Activated naive CD4-positive, alpha-beta T cell treated with anti-CD3 and anti-CD28 coated beads, Interleukin-2, amount 10 ng/mL, durations not matched to agents 7 days and 5 days (primary cell): ENCODE measurements at regions not wholly inside any gene's neighbourhood (a gene's known extent, or its start where the extent isn't known, plus 50 kb on each side); places are given as distances from the start of the nearest gene placed in this dataset.

Source experiments
- CTCF ChIA-PET: fragments of 350-600 bp; sonication (Branson Sonifier 250); formaldehyde crosslinking; loops from one replicate; lab custom pipeline; 2021; ENCODE audit warnings: antibody characterized with exemption; lab: Charles Lee
- DNase-seq: peaks from one replicate; pipeline ENCODE4 v3.0.0-alpha.2; 2020
- H3K27ac Mint-ChIP-seq: one replicate; pipeline ENCODE4 v1.8.0; 2021; ENCODE audit warnings: mild to moderate bottlenecking, moderate library complexity, mixed read lengths
- H3K27me3 Mint-ChIP-seq: one replicate; pipeline ENCODE4 v1.8.0; 2021; ENCODE audit warnings: mild to moderate bottlenecking, mixed read lengths
- H3K36me3 Mint-ChIP-seq: one replicate; pipeline ENCODE4 v1.8.0; 2021; ENCODE audit warnings: mixed read lengths
- H3K4me1 Mint-ChIP-seq: one replicate; pipeline ENCODE4 v1.8.0; 2021; ENCODE audit warnings: mixed read lengths
- H3K4me3 Mint-ChIP-seq: one replicate; pipeline ENCODE4 v1.8.0; 2021; ENCODE audit warnings: mild to moderate bottlenecking, moderate library complexity, mixed read lengths
- H3K9me3 Mint-ChIP-seq: one replicate; pipeline ENCODE4 v1.8.0; 2021; ENCODE audit warnings: mixed read lengths

DNA sequence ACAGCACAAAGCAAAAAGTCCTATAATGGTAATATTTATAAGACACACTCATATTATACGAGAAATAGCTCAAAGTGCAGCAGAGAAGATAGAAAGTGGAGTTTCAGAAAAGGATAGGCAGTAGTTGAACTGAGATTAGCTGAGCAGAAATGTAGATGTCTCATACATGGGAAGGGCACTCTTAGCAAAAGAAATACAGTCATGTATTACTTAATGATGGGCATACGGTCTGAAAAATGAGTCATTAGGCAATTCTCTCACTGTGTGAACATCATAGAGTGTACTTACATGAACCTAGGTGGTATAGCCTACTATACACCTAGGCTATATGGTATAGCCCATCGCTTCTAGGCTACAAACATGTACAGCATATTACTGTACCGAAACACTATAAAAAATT, 671.3 kb downstream of the RPS29 start:
- Mint-ChIP-seq H3K4me1 (no peaks in the 10 kb centered on the region), H3K4me3 (no peak overlapping the region), H3K9me3 (no peaks in the 10 kb centered on the region), H3K27me3 (no peaks in the 10 kb centered on the region), H3K36me3 (no peaks in the 10 kb centered on the region), H3K27ac (no peak overlapping the region)
- no peak for DNase-seq
- CTCF ChIA-PET, result no interaction called here

DNA sequence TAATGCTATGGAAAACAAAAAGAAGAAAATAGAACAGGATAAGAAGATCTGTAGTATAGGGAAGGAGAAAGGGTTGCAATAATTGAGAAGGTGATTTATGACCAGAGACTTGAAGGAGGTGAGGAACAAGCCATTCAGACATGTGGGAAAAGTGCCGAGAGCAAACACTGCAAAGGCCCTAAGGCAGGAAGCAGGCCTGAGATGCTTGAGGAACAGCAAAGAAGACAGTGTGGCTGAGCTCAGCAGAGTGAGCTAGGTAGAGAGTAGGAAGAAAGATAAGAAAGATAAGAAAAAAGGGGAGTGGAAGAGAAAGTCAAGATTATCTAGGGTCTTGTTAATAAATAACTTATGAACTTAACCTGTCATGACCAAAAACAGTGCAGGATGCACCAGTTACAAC, 671.8 kb downstream of the RPS29 start:
- Mint-ChIP-seq H3K27me3 (no peaks in the 10 kb centered on the region), H3K36me3 (no peaks in the 10 kb centered on the region), H3K9me3 (no peaks in the 10 kb centered on the region), H3K4me1 (no peaks in the 10 kb centered on the region), H3K27ac (no peak overlapping the region), H3K4me3 (no peak overlapping the region)
- no peak for DNase-seq
- CTCF ChIA-PET, result no interaction called here

DNA sequence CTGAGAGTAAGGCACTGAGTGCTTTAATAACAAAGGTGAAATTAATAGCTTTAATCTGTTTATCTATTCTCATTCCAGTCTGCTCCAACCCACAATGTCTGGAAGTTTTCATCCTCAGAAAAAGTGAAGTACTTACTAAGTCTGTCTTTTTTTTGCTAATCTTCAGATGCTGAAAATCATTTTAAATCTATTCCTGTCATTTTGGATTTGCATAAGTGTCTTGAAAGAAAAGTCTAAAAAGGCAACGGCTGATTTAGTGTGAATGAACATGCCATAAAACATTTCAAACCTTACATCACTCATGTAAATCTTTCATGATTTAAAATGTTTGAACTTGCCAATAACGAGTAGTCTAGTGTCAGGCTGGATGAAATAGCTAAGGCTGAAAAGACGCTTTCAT, 685.6 kb downstream of the RPS29 start:
- H3K4me1 Mint-ChIP-seq, result no peaks in the 10 kb centered on the region
- no peaks in the 10 kb centered on the region for H3K9me3 Mint-ChIP-seq
- no peak for DNase-seq
- no peak overlapping the region for H3K4me3 Mint-ChIP-seq
- CTCF ChIA-PET, result no interaction called here
- H3K36me3 Mint-ChIP-seq, result no peaks in the 10 kb centered on the region
- H3K27me3 Mint-ChIP-seq, result no peaks in the 10 kb centered on the region
- no peak overlapping the region for H3K27ac Mint-ChIP-seq

DNA sequence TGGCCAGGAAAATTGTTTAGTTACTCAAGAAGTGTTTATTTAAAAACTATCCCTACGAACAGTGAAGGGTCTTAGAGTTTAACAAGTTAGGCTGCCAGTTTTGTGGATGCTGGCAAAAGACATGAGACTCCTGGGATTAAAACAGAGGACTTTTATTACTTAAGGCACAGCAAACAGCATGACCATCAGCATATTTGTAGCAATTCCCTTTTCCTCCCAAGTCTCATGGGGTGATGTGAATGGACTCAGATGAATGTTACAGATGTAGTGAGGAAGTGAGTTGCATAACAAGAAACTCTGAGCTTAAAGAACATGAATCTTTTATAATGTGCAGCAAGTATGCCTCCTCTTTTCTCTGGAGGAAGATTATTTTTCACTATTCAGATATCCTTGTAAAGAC, 695.8 kb downstream of the RPS29 start:
- H3K27ac Mint-ChIP-seq, result no peak overlapping the region
- DNase-seq, result no peak
- no peaks in the 10 kb centered on the region for H3K36me3 Mint-ChIP-seq
- no peaks in the 10 kb centered on the region for H3K9me3 Mint-ChIP-seq
- CTCF ChIA-PET, result no interaction called here
- no peaks in the 10 kb centered on the region for H3K27me3 Mint-ChIP-seq
- no peaks in the 10 kb centered on the region for H3K4me1 Mint-ChIP-seq
- H3K4me3 Mint-ChIP-seq, result no peak overlapping the region

DNA sequence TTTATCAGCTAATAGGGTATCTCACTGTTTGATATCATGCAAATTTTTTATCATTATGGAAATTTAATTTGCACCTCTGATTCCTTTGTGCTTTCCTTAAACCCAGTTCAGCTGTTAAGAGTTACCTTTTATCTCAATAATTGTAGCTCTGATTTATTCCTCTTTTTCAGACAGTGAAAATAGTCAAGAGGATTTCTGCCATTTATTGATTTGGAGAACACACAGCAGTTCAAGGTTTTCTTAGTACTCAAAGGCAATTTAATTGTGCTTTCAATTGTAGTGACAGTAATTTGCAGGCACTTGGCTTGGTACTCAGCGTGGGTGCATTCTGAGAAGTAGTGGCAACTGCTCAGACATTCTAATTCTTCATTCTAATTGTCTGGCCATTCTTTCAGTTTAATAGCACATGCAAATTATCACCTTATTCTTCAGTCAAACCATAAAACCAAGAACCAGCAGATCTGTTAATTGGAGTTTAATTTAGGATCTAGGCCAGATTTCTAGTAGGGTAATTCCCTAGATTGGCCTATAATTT, 709.3 kb downstream of the RPS29 start:
- CTCF ChIA-PET, result no interaction called here
- no peaks in the 10 kb centered on the region for H3K27me3 Mint-ChIP-seq
- no peak overlapping the region for H3K27ac Mint-ChIP-seq
- no peak overlapping the region for H3K4me3 Mint-ChIP-seq
- no peaks in the 10 kb centered on the region for H3K9me3 Mint-ChIP-seq
- H3K4me1 Mint-ChIP-seq, result no peaks in the 10 kb centered on the region
- no peak for DNase-seq
- H3K36me3 Mint-ChIP-seq, result no peaks in the 10 kb centered on the region

DNA sequence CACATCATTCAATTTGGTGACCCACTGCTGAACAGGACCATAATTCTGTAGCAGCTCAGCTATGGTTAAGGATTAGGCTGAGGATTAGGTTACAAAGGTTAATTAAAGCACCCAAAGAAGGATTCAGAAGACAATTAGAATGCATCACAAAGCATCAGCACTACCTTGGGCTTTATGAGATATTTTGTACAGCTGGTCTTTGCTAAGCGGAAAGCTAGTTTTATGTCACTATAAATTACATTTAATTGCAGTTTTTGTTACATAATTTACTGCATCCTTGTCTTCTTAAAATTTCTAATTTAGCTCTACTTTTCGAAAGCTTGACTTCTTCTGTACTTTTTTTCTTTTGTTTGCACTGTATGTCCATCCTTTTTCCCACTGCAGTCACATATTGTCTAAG, 711.5 kb downstream of the RPS29 start:
- Mint-ChIP-seq H3K36me3 (no peaks in the 10 kb centered on the region), H3K27me3 (no peaks in the 10 kb centered on the region), H3K9me3 (no peaks in the 10 kb centered on the region), H3K4me3 (no peak overlapping the region), H3K27ac (no peak overlapping the region), H3K4me1 (no peaks in the 10 kb centered on the region)
- CTCF ChIA-PET, result no interaction called here
- DNase-seq, result no peak

DNA sequence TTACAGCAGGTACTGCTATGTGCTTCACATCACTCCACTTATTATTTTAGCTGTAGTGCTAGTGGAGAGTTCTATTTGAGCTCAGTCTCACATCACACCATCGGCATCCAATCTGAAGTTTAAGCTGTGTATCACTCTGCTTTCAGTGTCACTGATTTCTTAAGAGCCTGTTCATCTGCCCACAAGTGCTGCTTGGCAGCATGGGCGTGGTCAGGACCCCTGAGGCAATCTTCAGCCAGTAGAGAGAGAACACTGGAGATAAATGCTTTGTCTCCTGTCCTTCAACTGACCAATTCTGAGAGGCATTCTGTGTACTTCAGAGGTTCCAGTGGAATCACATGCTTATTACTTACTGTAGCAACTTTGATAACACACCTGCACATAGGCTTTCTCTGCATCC, 728.8 kb downstream of the RPS29 start:
- Mint-ChIP-seq H3K27me3 (no peaks in the 10 kb centered on the region), H3K36me3 (no peaks in the 10 kb centered on the region), H3K4me3 (no peak overlapping the region), H3K4me1 (no peaks in the 10 kb centered on the region), H3K27ac (no peak overlapping the region), H3K9me3 (no peaks in the 10 kb centered on the region)
- CTCF ChIA-PET, result no interaction called here
- no peak for DNase-seq

DNA sequence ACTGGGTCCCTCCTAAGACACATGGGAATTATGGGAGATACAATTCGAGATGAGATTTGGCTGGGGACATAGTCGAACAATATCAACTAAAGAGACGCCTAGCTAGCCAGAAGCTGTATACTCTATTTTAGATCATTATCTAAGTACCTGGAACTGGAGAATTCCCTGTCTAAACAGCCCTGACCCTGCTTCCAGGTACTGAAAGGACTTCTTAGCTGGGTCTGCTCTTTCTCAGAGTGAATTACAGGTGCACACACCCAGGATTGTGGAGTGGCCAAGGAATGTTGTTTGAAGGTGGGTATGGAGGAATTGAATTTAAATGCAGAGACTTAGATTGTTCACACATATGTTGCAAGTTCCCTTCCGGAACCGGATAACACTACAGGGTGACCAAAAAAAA, 733.0 kb downstream of the RPS29 start:
- H3K9me3 Mint-ChIP-seq, result no peaks in the 10 kb centered on the region
- H3K36me3 Mint-ChIP-seq, result no peaks in the 10 kb centered on the region
- no peak overlapping the region for H3K27ac Mint-ChIP-seq
- CTCF ChIA-PET, result no interaction called here
- no peaks in the 10 kb centered on the region for H3K27me3 Mint-ChIP-seq
- no peaks in the 10 kb centered on the region for H3K4me1 Mint-ChIP-seq
- no peak for DNase-seq
- H3K4me3 Mint-ChIP-seq, result no peak overlapping the region

DNA sequence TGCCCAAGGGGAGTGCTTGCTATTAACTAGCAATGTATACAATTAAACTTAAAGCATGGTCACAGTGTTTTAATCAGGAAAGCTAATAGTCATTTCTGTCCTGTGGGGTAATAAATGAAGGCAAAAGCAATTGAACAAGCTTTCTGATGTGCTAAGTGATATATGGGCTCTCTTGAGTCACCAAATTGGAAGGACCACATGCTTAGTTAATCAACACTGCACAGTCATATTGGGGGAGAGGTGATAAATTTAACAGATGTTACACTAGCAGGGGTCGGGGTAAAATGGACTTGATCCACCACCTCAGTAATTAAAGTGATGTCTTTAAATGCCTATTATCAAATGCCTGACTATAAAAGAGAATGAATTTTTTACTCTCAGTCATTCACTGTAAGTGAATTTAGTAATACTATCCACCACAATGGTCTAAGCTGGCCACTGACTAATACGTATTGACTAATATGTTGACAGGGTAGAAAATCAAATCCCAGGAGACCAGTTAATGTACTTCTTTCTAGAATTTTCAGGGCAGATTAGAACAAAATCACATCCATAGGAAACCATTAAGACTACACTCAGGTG, 736.3 kb downstream of the RPS29 start:
- no peak for DNase-seq
- Mint-ChIP-seq H3K36me3 (no peaks in the 10 kb centered on the region), H3K9me3 (no peaks in the 10 kb centered on the region), H3K4me1 (no peaks in the 10 kb centered on the region), H3K27ac (no peak overlapping the region), H3K4me3 (no peak overlapping the region), H3K27me3 (no peaks in the 10 kb centered on the region)
- CTCF ChIA-PET, result interaction anchor here (0.7 kb wide), 1 partner anchor 11 kb away, joined by 3 read pairs; no protein-coding TSS in a partner anchor

DNA sequence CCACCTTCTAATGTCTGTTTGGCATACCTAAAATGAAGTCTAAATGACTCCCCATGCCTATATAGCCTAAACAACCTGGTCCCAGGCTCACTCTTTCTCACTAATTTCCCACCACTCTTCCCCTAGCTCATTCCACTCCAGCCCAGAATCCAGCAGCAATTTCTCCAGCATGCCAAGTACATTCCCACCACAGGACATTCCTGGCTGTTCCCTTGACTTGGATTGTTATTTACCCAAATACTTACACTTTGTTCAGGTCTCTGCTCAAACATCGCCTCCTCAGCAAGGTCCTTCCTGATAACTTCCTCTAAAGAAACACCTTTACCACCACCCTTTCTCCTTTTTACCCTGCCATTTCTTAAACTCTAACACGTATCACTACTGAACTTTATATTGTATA, 743.4 kb downstream of the RPS29 start:
- Mint-ChIP-seq H3K27me3 (no peaks in the 10 kb centered on the region), H3K27ac (no peak overlapping the region), H3K4me3 (no peak overlapping the region), H3K4me1 (no peaks in the 10 kb centered on the region), H3K36me3 (no peaks in the 10 kb centered on the region), H3K9me3 (no peaks in the 10 kb centered on the region)
- CTCF ChIA-PET, result no interaction called here
- DNase-seq, result no peak

DNA sequence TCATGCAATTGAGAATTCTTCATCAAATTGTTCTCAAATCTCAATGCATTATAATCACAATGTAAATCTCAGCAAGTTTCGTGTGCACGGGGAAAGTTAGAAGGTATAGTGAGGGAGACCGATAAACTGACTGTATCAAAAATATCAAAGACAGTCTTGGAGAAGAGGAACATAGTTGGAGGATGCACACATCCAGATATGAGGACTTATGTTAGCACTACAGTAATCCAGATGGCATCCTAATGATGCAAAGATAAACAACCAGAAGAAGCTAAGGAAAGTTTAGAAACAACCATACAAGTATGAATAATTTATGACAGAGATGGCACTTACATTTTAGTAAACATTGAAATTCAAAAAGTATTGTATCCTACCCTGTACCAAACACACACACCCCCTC, 760.1 kb downstream of the RPS29 start:
- DNase-seq, result no peak
- no peaks in the 10 kb centered on the region for H3K27me3 Mint-ChIP-seq
- no peak overlapping the region for H3K27ac Mint-ChIP-seq
- no peak overlapping the region for H3K4me3 Mint-ChIP-seq
- peaks cover 2% of the 10 kb centered on the region for H3K9me3 Mint-ChIP-seq
- no peaks in the 10 kb centered on the region for H3K4me1 Mint-ChIP-seq
- CTCF ChIA-PET, result no interaction called here
- no peaks in the 10 kb centered on the region for H3K36me3 Mint-ChIP-seq

DNA sequence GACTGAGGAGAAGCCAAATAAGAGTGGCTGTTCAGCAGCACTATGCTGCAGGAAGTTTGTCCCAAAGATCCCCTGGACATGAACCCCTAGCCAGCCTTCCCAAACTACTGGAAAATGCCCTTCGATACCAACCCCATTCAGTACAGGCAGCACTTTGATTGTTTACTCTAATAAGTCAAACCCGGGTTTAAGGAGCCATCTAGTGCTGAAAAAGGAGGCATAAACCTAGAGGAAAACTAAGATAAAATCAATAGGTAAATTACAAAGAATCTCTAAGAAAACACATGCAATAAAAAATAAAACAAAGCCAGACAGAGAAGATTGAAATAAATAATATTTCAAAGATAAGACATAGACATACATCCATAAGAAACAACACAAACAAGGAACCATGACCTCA, 771.6 kb downstream of the RPS29 start:
- CTCF ChIA-PET, result no interaction called here
- H3K36me3 Mint-ChIP-seq, result no peaks in the 10 kb centered on the region
- H3K27me3 Mint-ChIP-seq, result no peaks in the 10 kb centered on the region

DNA sequence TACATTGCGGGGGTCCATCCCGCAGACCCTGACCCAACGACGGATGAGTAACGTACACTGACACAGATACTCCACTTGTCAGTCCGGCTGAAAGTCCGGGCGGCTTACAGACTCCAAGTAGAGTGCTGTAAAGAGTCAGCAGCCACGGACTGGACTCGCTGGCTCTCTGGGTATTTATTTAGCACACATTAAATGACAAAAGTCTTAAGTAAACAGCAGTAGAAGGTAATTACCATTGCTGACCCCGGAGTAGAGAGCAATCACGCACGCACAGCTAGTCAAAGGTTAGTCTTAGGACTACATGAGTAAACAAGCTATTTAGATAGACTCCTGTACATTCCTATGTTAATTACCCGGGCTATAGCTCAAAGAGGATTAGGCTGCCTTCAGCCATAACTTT, 780.9 kb downstream of the RPS29 start:
- no peak for DNase-seq
- Mint-ChIP-seq H3K27me3 (no peaks in the 10 kb centered on the region), H3K4me1 (no peaks in the 10 kb centered on the region), H3K27ac (no peak overlapping the region), H3K4me3 (no peak overlapping the region), H3K36me3 (no peaks in the 10 kb centered on the region), H3K9me3 (peaks cover 6% of the 10 kb centered on the region)
- CTCF ChIA-PET, result no interaction called here

More for the DNA sequence above, 771.6 kb downstream of the RPS29 start:
- Mint-ChIP-seq H3K9me3 (no peaks in the 10 kb centered on the region), H3K4me1 (no peaks in the 10 kb centered on the region), H3K4me3 (no peak overlapping the region), H3K27ac (no peak overlapping the region)
- no peak for DNase-seq

DNA sequence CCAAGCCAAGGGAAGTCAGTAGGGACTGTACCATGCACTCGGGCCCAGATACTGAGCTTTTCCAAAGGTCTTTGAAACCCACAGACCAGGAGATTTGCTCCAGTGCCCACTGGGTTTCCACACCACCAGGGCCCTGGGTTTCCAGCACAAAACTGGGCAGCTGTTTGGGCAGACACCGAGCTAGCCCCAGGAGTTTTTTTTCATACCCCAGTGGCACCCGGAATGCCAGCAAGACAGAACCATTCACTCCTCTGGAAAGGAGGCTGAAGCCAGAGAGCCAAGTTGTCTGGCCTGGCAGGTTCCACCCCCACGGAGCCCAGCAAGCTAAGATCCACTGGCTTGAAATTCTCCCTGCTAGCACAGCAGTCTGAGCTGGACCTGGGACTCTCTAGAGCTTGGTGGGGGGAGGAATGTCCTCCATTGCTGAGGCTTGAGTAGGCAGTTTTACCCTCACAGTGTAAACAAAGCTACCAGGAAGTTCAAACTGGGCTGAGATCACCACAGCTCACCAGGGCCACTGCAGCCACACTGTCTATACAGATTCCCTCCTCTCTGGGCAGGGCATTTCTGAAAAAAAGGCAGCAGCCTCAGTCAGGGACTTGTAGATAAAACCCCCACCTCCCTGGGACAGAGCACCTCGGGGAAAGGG, 793.7 kb downstream of the RPS29 start:
- no peak overlapping the region for H3K27ac Mint-ChIP-seq
- H3K4me1 Mint-ChIP-seq, result no peaks in the 10 kb centered on the region
- no peak for DNase-seq
- H3K9me3 Mint-ChIP-seq, result peaks cover 13% of the 10 kb centered on the region
- no peaks in the 10 kb centered on the region for H3K36me3 Mint-ChIP-seq
- H3K4me3 Mint-ChIP-seq, result no peak overlapping the region
- H3K27me3 Mint-ChIP-seq, result no peaks in the 10 kb centered on the region
- CTCF ChIA-PET, result no interaction called here

DNA sequence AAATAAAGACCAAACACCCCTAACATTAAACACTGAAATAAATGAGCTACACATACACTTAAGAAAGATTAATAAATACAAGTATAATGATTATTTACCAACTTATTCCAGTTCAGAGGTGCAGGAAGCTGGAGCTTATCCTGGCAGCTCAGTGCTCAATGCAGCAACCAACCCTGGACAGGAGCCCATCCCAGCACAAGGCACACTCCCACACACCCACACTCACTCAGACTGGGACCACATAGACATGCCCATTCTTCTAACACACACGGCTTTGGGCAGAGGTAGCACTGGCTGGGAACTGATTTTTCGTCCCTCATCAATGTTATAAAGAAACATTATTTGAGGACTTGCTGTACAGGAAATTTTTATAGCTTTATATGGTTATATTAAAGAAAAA, 797.4 kb downstream of the RPS29 start:
- H3K9me3 Mint-ChIP-seq, result peaks cover 4% of the 10 kb centered on the region
- CTCF ChIA-PET, result no interaction called here
- H3K4me3 Mint-ChIP-seq, result no peak overlapping the region
- no peaks in the 10 kb centered on the region for H3K4me1 Mint-ChIP-seq
- no peak for DNase-seq
- no peak overlapping the region for H3K27ac Mint-ChIP-seq
- no peaks in the 10 kb centered on the region for H3K27me3 Mint-ChIP-seq
- H3K36me3 Mint-ChIP-seq, result no peaks in the 10 kb centered on the region
